GM18873 (cell line): ENCODE measurements at regions not wholly inside any gene's neighbourhood (a gene's known extent, or its start where the extent isn't known, plus 50 kb on each side); places are given as distances from the start of the nearest gene placed in this dataset.
A peak's percentile ranks its signal among the peaks of the same experiment; 100 is the strongest.

Experiments
- ATAC-seq: cut with Tn5 transposase; IDR thresholded peaks from one replicate; pipeline ENCODE4 v1.9.1; 2021; ENCODE audit warnings: mild to moderate bottlenecking, moderate library complexity, moderate number of reproducible peaks; ENCODE audit not compliant: unreplicated experiment, low FRiP score

GRCh38 chr14:106848330-106849121, 1322.1 kb downstream of the TMEM121 start:
- ATAC-seq = no peak

- ATAC-seq = peak; percentile 39
These were observed 1324.8 kb downstream of the TMEM121 start for GRCh38 chr14:106850913-106851825.

GRCh38 chr14:106872611-106873446, 1346.4 kb downstream of the TMEM121 start:
- ATAC-seq = peak; percentile 42

GRCh38 chr14:106874350-106874749, 1348.0 kb downstream of the TMEM121 start:
- no peak for ATAC-seq

GRCh38 chr14:106875503-106875902, 1349.1 kb downstream of the TMEM121 start:
- no peak for ATAC-seq

- no peak for ATAC-seq
These were observed 1350.3 kb downstream of the TMEM121 start for GRCh38 chr14:106876711-106877110.

GRCh38 chr14:106877517-106877916, 1351.1 kb downstream of the TMEM121 start:
- no peak for ATAC-seq

GRCh38 chr14:106879241-106879640, 1352.9 kb downstream of the TMEM121 start:
- no peak for ATAC-seq

- no peak for ATAC-seq
These were observed 1356.9 kb downstream of the TMEM121 start for GRCh38 chr14:106883218-106883692.
